ENCODE measurements at regions not wholly inside any gene's neighbourhood (a gene's known extent, or its start where the extent isn't known, plus 50 kb on each side); places are given as distances from the start of the nearest gene placed in this dataset.

DNA sequence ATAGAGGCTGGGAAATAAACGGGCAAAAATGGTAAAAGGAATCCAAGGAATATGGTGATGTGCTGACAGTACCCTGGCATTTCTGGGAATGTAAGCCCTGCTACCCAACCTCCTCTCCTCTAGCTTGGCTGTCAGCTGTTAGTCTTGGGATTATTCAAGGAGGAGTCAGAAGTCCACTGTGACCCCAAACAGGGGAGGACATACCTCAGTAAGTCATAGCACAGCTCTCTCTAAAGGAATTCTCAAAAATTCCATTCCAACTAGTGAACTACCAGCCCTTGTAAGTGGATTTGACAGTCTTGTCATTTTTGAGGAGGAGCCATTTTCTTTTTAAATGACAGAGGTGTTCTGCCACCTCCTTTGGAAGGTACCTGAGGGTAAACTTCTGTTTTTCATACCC, 207.5 kb downstream of the PDCD6IP start:
- TF ChIP-seq CTCF (IDR thresholded peaks at IDR 0.05) (no peak), EP300 (IDR thresholded peaks at IDR 0.05) (no peak)

Measured in sigmoid colon (tissue), 4 donors.